IMR-90 (cell line): ENCODE measurements at regions not wholly inside any gene's neighbourhood (a gene's known extent, or its start where the extent isn't known, plus 50 kb on each side); places are given as distances from the start of the nearest gene placed in this dataset.

Experiments
- ATAC-seq: fragments of 200-7000 bp; cut with Tn5 transposase; 2 replicates; pipeline ENCODE4 v1.9.1; 2020; ENCODE audit warnings: low read depth, mild to moderate bottlenecking, moderate library complexity
- BruUV-seq: library from RNA; stranded (reverse); fragments of 400-500 nt; replicated peaks from 2 replicates; lab custom pipeline; 2021; lab: Mats Ljungman, UMichigan
- CTCF ChIA-PET: fragments of 300-600 bp; formaldehyde crosslinking; extraction: SDS; loops from one replicate; lab custom pipeline; 2021; ENCODE audit warnings: antibody characterized with exemption; lab: Yijun Ruan, JAX
- POLR2A ChIA-PET: fragments of 300-600 bp; sonication (Branson Sonifier 250); formaldehyde crosslinking; loops from one replicate; lab custom pipeline; 2022; ENCODE audit warnings: antibody characterized with exemption; ENCODE audit not compliant: unreplicated experiment; lab: Charles Lee
- DNase-seq: peaks from one replicate; pipeline ENCODE4 v3.0.0; 2013
- H2AFZ ChIP-seq: replicated peaks from 2 replicates; pipeline ENCODE3; 2013; ENCODE audit warnings: low read length, mild to moderate bottlenecking; ENCODE audit not compliant: poor library complexity
- H2AK5ac ChIP-seq: 2 replicates; pipeline ENCODE4 v1.6.1; 2013; ENCODE audit warnings: low read depth, low read length, inconsistent platforms
- H2AK9ac ChIP-seq: replicated peaks from 2 replicates; pipeline ENCODE3; 2013; ENCODE audit warnings: mild to moderate bottlenecking, low read depth, low read length, moderate library complexity; ENCODE audit not compliant: poor library complexity
- H2BK120ac ChIP-seq: 2 replicates; pipeline ENCODE4 v1.6.1; 2013; ENCODE audit warnings: low read depth, low read length, inconsistent platforms
- H2BK15ac ChIP-seq: 3 replicates; pipeline ENCODE4 v1.6.1; 2013; ENCODE audit warnings: low read depth, low read length, inconsistent platforms
- H2BK20ac ChIP-seq: 2 replicates; pipeline ENCODE4 v1.6.1; 2013; ENCODE audit warnings: low read depth, mild to moderate bottlenecking, inconsistent platforms, low read length, moderate library complexity
- H2BK5ac ChIP-seq: 2 replicates; pipeline ENCODE4 v1.6.1; 2013; ENCODE audit warnings: mild to moderate bottlenecking, low read depth, low read length, inconsistent platforms; ENCODE audit not compliant: poor library complexity, severe bottlenecking
- H3K14ac ChIP-seq: replicated peaks from 2 replicates; pipeline ENCODE4 v1.6.1; 2013; ENCODE audit warnings: low read depth, low read length, inconsistent platforms
- H3K18ac ChIP-seq: 2 replicates; pipeline ENCODE4 v1.6.1; 2013; ENCODE audit warnings: low read depth, low read length, control low read depth
- H3K23ac ChIP-seq: 2 replicates; pipeline ENCODE4 v1.6.1; 2013; ENCODE audit warnings: low read depth, low read length, inconsistent platforms
- H3K27ac ChIP-seq: 2 replicates; pipeline ENCODE4 v1.5.1; 2013; ENCODE audit warnings: mild to moderate bottlenecking, control low read depth, low read length; ENCODE audit not compliant: insufficient read depth
- H3K27me3 ChIP-seq: 2 replicates; pipeline ENCODE4 v1.6.1; 2013; ENCODE audit warnings: low read length; ENCODE audit not compliant: control insufficient read depth, insufficient read depth
- H3K36me3 ChIP-seq: 2 replicates; pipeline ENCODE4 v1.6.1; 2013; ENCODE audit warnings: low read length, mixed read lengths; ENCODE audit not compliant: control insufficient read depth, insufficient read depth
- H3K4ac ChIP-seq: 2 replicates; pipeline ENCODE4 v1.6.1; 2013; ENCODE audit warnings: low read depth, low read length, inconsistent platforms
- H3K4me1 ChIP-seq: 2 replicates; pipeline ENCODE4 v1.6.1; 2013; ENCODE audit warnings: low read length, mixed read lengths; ENCODE audit not compliant: control insufficient read depth, insufficient read depth
- H3K4me2 ChIP-seq: 2 replicates; pipeline ENCODE4 v1.6.1; 2013; ENCODE audit warnings: low read depth, mild to moderate bottlenecking, control low read depth, low read length, moderate library complexity
- H3K4me3 ChIP-seq: 2 replicates; pipeline ENCODE4 v1.5.1; 2013; ENCODE audit warnings: low read depth, mild to moderate bottlenecking, control low read depth, low read length, moderate library complexity; ENCODE audit not compliant: insufficient read depth
- H3K56ac ChIP-seq: 2 replicates; pipeline ENCODE4 v1.6.1; 2013; ENCODE audit warnings: low read length, inconsistent platforms; ENCODE audit not compliant: insufficient read depth; ENCODE audit errors: extremely low read depth
- H3K79me1 ChIP-seq, 2 experiments: 2 replicates each; pipeline ENCODE4 v1.6.1; 2013; ENCODE audit warnings: low read length in 2 of 2, inconsistent platforms in 1 of 2, low read depth in 1 of 2
- H3K9ac ChIP-seq: 2 replicates; pipeline ENCODE4 v1.6.1; 2013; ENCODE audit warnings: low read depth, low read length, control low read depth
- H3K9me1 ChIP-seq: 2 replicates; pipeline ENCODE4 v1.6.1; 2013; ENCODE audit warnings: low read length, inconsistent platforms; ENCODE audit not compliant: insufficient read depth
- H3K9me3 ChIP-seq: 2 replicates; pipeline ENCODE4 v1.6.1; 2013; ENCODE audit warnings: low read length; ENCODE audit not compliant: control insufficient read depth, insufficient read depth
- H4K20me1 ChIP-seq: 2 replicates; pipeline ENCODE4 v1.6.1; 2013; ENCODE audit warnings: low read length, inconsistent platforms; ENCODE audit not compliant: insufficient read depth
- H4K5ac ChIP-seq: 2 replicates; pipeline ENCODE4 v1.6.1; 2013; ENCODE audit warnings: mild to moderate bottlenecking, low read depth, low read length, control low read depth
- H4K8ac ChIP-seq, 2 experiments: 2 replicates each; pipeline ENCODE4 v1.6.1; 2013; ENCODE audit warnings: low read depth in 2 of 2, low read length in 2 of 2, control low read depth in 1 of 2, inconsistent platforms in 1 of 2
- H4K91ac ChIP-seq: 2 replicates; pipeline ENCODE4 v1.6.1; 2013; ENCODE audit warnings: low read depth, low read length, inconsistent platforms; ENCODE audit not compliant: insufficient read depth
- BHLHE40 ChIP-seq: fragments of 150-350 bp; IDR thresholded peaks from 2 replicates; pipeline ENCODE4 v1.6.1; 2016; ENCODE audit warnings: mild to moderate bottlenecking, low read depth, low read length
- CEBPB ChIP-seq: IDR thresholded peaks from 2 replicates; pipeline ENCODE4 v1.6.1; 2012; ENCODE audit warnings: low read depth, low read length, improper control_type of control experiment
- CHD1 ChIP-seq: IDR thresholded peaks from 2 replicates; pipeline ENCODE4 v1.6.1; 2012; ENCODE audit warnings: low read depth, low read length, improper control_type of control experiment
- FOS ChIP-seq: fragments of 150-350 bp; IDR thresholded peaks from 2 replicates; pipeline ENCODE4 v1.6.1; 2016; ENCODE audit warnings: low read depth, low read length
- MAFK ChIP-seq: IDR thresholded peaks from 2 replicates; pipeline ENCODE4 v1.6.1; 2012; ENCODE audit warnings: low read depth, low read length, improper control_type of control experiment
- MAZ ChIP-seq: IDR thresholded peaks from 2 replicates; pipeline ENCODE4 v1.6.1; 2012; ENCODE audit warnings: low read depth, mild to moderate bottlenecking, low read length, improper control_type of control experiment, moderate library complexity, borderline replicate concordance
- MXI1 ChIP-seq: IDR thresholded peaks from 2 replicates; pipeline ENCODE4 v1.6.1; 2012; ENCODE audit warnings: low read depth, mild to moderate bottlenecking, low read length, moderate library complexity, borderline replicate concordance
- NFE2L2 ChIP-seq: fragments of 150-350 bp; IDR thresholded peaks from 2 replicates; pipeline ENCODE4 v1.6.1; 2016; ENCODE audit warnings: low read depth, mild to moderate bottlenecking, low read length
- POLR2A ChIP-seq: IDR thresholded peaks from 2 replicates; pipeline ENCODE4 v1.6.1; 2012; ENCODE audit warnings: mild to moderate bottlenecking, low read depth, low read length
- RAD21 ChIP-seq: IDR thresholded peaks from 2 replicates; pipeline ENCODE4 v1.6.1; 2012; ENCODE audit warnings: low read length, improper control_type of control experiment
- RCOR1 ChIP-seq: IDR thresholded peaks from 2 replicates; pipeline ENCODE4 v1.6.1; 2012; ENCODE audit warnings: mild to moderate bottlenecking, low read length, improper control_type of control experiment; ENCODE audit not compliant: insufficient replicate concordance
- RFX5 ChIP-seq: IDR thresholded peaks from 2 replicates; pipeline ENCODE4 v1.8.0; 2012; ENCODE audit warnings: low read depth, mild to moderate bottlenecking, low read length, moderate library complexity
- SMC3 ChIP-seq: fragments of 150-350 bp; IDR thresholded peaks from 2 replicates; pipeline ENCODE4 v1.6.1; 2016; ENCODE audit warnings: low read depth, mild to moderate bottlenecking, antibody characterized with exemption, low read length, moderate library complexity
- WGBS, 2 experiments: methylation state at CpG; one replicate each; pipeline versions ENCODE4 v1.1.5 to v1.1.7; 2013; ENCODE audit warnings: missing lambda C conversion rate in 2 of 2; ENCODE audit not compliant: insufficient read length in 1 of 2; ENCODE audit errors: extremely low coverage in 2 of 2; 5-methylcytosine and 5-hydroxymethylcytosine counted together
- dilution Hi-C: fragments of 300-500 bp; cut with HindIII; formaldehyde crosslinking; loops from one replicate; pipeline ENCODE4 v1.14.3; 2018; ENCODE audit warnings: low sequenced_read_pairs; ENCODE audit not compliant: unreplicated experiment
- in situ Hi-C: fragments of 300-500 bp; cut with MboI; formaldehyde crosslinking; loops from 3 replicates; pipeline ENCODE4 v1.14.3; 2019; ENCODE audit warnings: low sequenced_read_pairs, inconsistent platforms, mixed read lengths
- intact Hi-C: fragments of 100-400 bp; cut with micrococcal nuclease; formaldehyde crosslinking; loops from 2 replicates; pipeline ENCODE4 v1.10.0; 2022
- TF ChIP-seq, protein P1 (sequence below): fragments of 150-350 bp; IDR thresholded peaks from 2 replicates; pipeline ENCODE4 v1.6.1; 2017; ENCODE audit warnings: mild to moderate bottlenecking, antibody characterized with exemption, low read length, low read depth
- TF ChIP-seq, protein P2 (sequence below): conservative IDR thresholded peaks from 2 replicates; pipeline ENCODE4 v1.5.1; 2012; ENCODE audit warnings: mild to moderate bottlenecking, low read depth, low read length, improper control_type of control experiment
- TF ChIP-seq, protein P3 (sequence below): fragments of 150-350 bp; IDR thresholded peaks from 2 replicates; pipeline ENCODE4 v1.6.1; 2016; ENCODE audit warnings: low read depth, mild to moderate bottlenecking, low read length, moderate library complexity, borderline replicate concordance

DNA sequence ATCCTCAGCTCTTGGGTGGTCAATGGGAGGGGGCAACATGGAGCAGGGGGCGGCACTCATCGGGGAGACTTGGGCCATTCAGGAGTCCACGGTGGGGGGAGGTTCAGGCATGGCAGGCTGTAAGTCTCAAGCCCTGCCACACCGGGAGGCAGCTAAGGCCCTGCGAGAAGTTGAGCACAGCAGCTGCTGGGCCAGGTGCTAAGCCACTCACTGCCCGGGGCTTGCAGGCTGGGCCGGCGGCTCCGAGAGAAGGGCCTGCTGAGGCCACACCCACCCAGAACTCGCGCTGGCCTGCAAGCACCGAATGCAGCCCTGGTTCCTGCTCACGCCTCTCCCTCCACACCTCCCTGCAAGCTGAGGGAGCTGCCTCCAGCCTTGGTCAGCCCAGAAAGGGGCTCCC lies 131.4 kb downstream of the OR4C45 start:
- H2AK9ac ChIP-seq = no peak overlapping the region
- no peak overlapping the region for H2AFZ ChIP-seq
- no peak overlapping the region for H3K56ac ChIP-seq
- no peak overlapping the region for H3K14ac ChIP-seq
- H4K8ac ChIP-seq = no peak overlapping the region
- H2BK120ac ChIP-seq = no peak overlapping the region
- no TSS peak for BruUV-seq
- no peak for TF ChIP-seq POLR2A
- no peak for TF ChIP-seq RFX5
- no peak for TF ChIP-seq MAFK
- no peak for TF ChIP-seq BHLHE40
- TF ChIP-seq, protein P1, sequence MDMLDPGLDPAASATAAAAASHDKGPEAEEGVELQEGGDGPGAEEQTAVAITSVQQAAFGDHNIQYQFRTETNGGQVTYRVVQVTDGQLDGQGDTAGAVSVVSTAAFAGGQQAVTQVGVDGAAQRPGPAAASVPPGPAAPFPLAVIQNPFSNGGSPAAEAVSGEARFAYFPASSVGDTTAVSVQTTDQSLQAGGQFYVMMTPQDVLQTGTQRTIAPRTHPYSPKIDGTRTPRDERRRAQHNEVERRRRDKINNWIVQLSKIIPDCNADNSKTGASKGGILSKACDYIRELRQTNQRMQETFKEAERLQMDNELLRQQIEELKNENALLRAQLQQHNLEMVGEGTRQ = no peak
- no peak for TF ChIP-seq MAZ
- no peak for TF ChIP-seq CHD1
- no peak for TF ChIP-seq NFE2L2
- TF ChIP-seq RAD21 = no peak
- TF ChIP-seq, protein P2, sequence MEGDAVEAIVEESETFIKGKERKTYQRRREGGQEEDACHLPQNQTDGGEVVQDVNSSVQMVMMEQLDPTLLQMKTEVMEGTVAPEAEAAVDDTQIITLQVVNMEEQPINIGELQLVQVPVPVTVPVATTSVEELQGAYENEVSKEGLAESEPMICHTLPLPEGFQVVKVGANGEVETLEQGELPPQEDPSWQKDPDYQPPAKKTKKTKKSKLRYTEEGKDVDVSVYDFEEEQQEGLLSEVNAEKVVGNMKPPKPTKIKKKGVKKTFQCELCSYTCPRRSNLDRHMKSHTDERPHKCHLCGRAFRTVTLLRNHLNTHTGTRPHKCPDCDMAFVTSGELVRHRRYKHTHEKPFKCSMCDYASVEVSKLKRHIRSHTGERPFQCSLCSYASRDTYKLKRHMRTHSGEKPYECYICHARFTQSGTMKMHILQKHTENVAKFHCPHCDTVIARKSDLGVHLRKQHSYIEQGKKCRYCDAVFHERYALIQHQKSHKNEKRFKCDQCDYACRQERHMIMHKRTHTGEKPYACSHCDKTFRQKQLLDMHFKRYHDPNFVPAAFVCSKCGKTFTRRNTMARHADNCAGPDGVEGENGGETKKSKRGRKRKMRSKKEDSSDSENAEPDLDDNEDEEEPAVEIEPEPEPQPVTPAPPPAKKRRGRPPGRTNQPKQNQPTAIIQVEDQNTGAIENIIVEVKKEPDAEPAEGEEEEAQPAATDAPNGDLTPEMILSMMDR = no peak
- TF ChIP-seq SMC3 = no peak
- TF ChIP-seq RCOR1 = no peak
- no peak for TF ChIP-seq MXI1
- no peak for TF ChIP-seq FOS
- TF ChIP-seq, protein P3, sequence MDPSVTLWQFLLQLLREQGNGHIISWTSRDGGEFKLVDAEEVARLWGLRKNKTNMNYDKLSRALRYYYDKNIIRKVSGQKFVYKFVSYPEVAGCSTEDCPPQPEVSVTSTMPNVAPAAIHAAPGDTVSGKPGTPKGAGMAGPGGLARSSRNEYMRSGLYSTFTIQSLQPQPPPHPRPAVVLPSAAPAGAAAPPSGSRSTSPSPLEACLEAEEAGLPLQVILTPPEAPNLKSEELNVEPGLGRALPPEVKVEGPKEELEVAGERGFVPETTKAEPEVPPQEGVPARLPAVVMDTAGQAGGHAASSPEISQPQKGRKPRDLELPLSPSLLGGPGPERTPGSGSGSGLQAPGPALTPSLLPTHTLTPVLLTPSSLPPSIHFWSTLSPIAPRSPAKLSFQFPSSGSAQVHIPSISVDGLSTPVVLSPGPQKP = no peak
- no peak for TF ChIP-seq CEBPB
- H4K20me1 ChIP-seq = no peaks in the 10 kb centered on the region
- H3K4ac ChIP-seq = no peak overlapping the region
- H3K9me1 ChIP-seq = no peaks in the 10 kb centered on the region
- no peaks in the 10 kb centered on the region for H3K4me1 ChIP-seq
- peaks cover 14% of the 10 kb centered on the region; the same call in 1 of the 2 replicates for H3K9me3 ChIP-seq
- intact Hi-C loops = no loop called here
- no peak overlapping the region for H3K9ac ChIP-seq
- H2BK20ac ChIP-seq = no peak overlapping the region
- H3K18ac ChIP-seq = no peak overlapping the region
- CTCF ChIA-PET = no interaction called here
- H2BK5ac ChIP-seq = no peak overlapping the region
- H3K27ac ChIP-seq = no peak overlapping the region
- POLR2A ChIA-PET = no interaction called here
- no peaks in the 10 kb centered on the region for H3K79me1 ChIP-seq
- no peak overlapping the region for H3K4me2 ChIP-seq
- DNase-seq = no peak
- no peak overlapping the region for H2BK15ac ChIP-seq
- no peak overlapping the region for H4K5ac ChIP-seq
- in situ Hi-C loops = no loop called here
- dilution Hi-C loops = no loop called here
- no peak overlapping the region for H3K23ac ChIP-seq
- no peaks in the 10 kb centered on the region for H3K27me3 ChIP-seq
- H4K91ac ChIP-seq = no peak overlapping the region
- H2AK5ac ChIP-seq = no peak overlapping the region
- no peaks in the 10 kb centered on the region for H3K36me3 ChIP-seq
- 83% methylated on average over 2 of the region's 13 CpGs; no CpG with 5 or more reads in 1 of the 2 experiments for WGBS, 2 experiments
- no peak overlapping the region for H3K4me3 ChIP-seq
- ATAC-seq = no peak
